Peyer's patch (tissue), 4 donors: ENCODE measurements at regions not wholly inside any gene's neighbourhood (a gene's known extent, or its start where the extent isn't known, plus 50 kb on each side); places are given as distances from the start of the nearest gene placed in this dataset.

Experiments used
- DNase-seq, 3 donors: peaks; one replicate each; pipeline ENCODE4 v3.0.0-alpha.2; 2017 to 2019
- H3K27ac ChIP-seq, 4 donors: fragments of 200-600 bp; sonication (generic); one replicate each; pipeline ENCODE4 v1.5.1; 2016 to 2019
- H3K27me3 ChIP-seq, 2 donors: fragments of 200-600 bp; sonication (generic); one replicate each; pipeline ENCODE4 v1.5.1; 2019
- H3K36me3 ChIP-seq, 3 donors: fragments of 200-600 bp; sonication (generic); one replicate each; pipeline ENCODE4 v1.5.1; 2016 to 2019
- H3K4me1 ChIP-seq, 4 donors: fragments of 200-600 bp; sonication (generic); one replicate each; pipeline ENCODE4 v1.5.1; 2016 to 2019
- H3K4me3 ChIP-seq, 4 donors: fragments of 200-600 bp; sonication (generic); 1 replicate in 3 of 4; 2 replicates in 1 of 4; pipeline ENCODE4 v1.5.1; 2016 to 2019; ENCODE audit warnings: mild to moderate bottlenecking in 1 of 4
- H3K9me3 ChIP-seq, 4 donors: fragments of 200-600 bp; sonication (generic); one replicate each; pipeline ENCODE4 v1.5.1; 2016 to 2019; ENCODE audit warnings: mild to moderate bottlenecking in 1 of 4
- CTCF ChIP-seq, 6 experiments: fragments of 450-650 bp in 4 of 6; fragments of 200-600 bp in 2 of 6; sonication (generic) in 1 of 6; IDR thresholded peaks; one replicate each; pipeline ENCODE4 v1.5.1; 2017 to 2019; ENCODE audit warnings: antibody characterized with exemption in 6 of 6, mild to moderate bottlenecking in 3 of 6, moderate library complexity in 1 of 6
- POLR2A ChIP-seq, 2 donors: fragments of 450-650 bp; IDR thresholded peaks; one replicate each; pipeline ENCODE4 v1.5.1; 2017; ENCODE audit warnings: antibody characterized with exemption in 2 of 2, mild to moderate bottlenecking in 2 of 2, moderate library complexity in 2 of 2

DNA sequence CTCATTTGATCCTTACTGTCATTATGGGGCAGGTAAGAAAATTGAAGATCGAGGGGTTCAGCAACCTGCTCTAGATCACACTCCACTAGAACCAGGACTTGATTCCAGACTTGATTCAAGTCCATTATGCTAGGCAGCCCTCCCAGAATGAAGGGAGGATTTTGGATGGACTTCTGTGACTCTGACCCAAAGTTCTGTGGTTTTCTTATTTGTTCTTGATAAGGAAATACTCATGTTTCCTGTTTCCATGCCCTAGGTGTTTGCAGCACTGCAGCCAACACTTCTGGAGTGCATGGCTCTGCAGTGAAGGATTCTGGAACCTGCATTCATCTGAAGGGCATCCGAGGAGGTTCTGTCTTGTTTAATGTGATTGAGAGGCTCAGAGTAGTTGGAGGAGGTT lies 140.0 kb downstream of the FCRL5 start:
- Histone ChIP-seq H3K27me3 (no peaks in the 10 kb centered on the region), H3K4me1 (no peaks in the 10 kb centered on the region), H3K9me3 (no peaks in the 10 kb centered on the region), H3K4me3 (no peak overlapping the region), H3K27ac (no peak overlapping the region), H3K36me3 (no peaks in the 10 kb centered on the region)
- DNase-seq, result no peak
- TF ChIP-seq POLR2A (IDR thresholded peaks at IDR 0.05), result no peak
- TF ChIP-seq CTCF (IDR thresholded peaks at IDR 0.05), result no peak

DNA sequence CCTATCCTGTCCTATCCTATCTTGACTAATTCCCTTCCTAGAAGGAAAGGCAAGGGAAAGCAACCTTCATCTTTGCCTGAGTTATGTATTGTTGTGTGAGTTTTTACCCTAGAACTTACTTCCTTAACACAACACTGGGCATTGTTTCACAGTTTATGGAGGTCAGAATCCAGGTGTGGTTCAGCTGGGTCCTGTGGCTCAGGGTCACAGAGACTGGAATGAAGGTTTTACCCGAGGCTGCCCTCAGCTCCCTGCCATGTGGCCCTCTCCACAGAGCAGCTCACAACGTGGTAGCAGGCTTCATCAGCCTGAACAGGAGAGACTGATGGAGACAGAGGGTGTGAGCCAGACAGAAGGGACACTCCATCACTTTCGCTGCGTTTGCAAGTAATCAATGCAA lies 140.5 kb downstream of the FCRL5 start:
- Histone ChIP-seq H3K27ac (no peak overlapping the region), H3K36me3 (no peaks in the 10 kb centered on the region), H3K4me1 (no peaks in the 10 kb centered on the region), H3K4me3 (no peak overlapping the region), H3K27me3 (no peaks in the 10 kb centered on the region), H3K9me3 (no peaks in the 10 kb centered on the region)
- DNase-seq, result no peak
- no peak for TF ChIP-seq CTCF (IDR thresholded peaks at IDR 0.05)
- no peak for TF ChIP-seq POLR2A (IDR thresholded peaks at IDR 0.05)

DNA sequence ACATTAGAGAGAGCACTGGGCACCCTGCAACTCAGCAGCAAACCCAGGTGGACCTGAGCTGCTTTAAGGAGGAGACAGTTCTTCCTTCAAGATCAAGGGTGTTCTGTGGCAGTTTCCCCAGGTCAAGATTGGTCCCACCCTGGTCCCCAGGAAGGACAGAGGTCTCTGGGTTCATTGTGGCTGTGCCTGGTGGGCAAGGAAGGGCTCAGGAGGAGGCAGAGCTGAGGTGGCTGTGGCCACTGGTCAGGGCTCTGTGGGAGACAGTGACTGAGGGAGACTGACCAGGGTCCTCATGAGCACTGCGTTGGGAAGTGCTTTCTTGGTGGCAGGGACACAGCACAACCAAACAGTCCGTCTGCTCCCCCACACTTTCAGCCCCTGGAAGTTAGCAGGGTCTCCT lies 141.3 kb downstream of the FCRL5 start:
- DNase-seq, result no peak
- Histone ChIP-seq H3K9me3 (no peaks in the 10 kb centered on the region), H3K4me1 (no peaks in the 10 kb centered on the region), H3K27me3 (no peaks in the 10 kb centered on the region), H3K4me3 (no peak overlapping the region), H3K36me3 (no peaks in the 10 kb centered on the region), H3K27ac (no peak overlapping the region)
- no peak for TF ChIP-seq CTCF (IDR thresholded peaks at IDR 0.05)
- TF ChIP-seq POLR2A (IDR thresholded peaks at IDR 0.05), result no peak

GRCh38 chr1:157410457-157410856 lies 141.9 kb downstream of the FCRL5 start:
- Histone ChIP-seq H3K27ac (no peak overlapping the region), H3K9me3 (no peaks in the 10 kb centered on the region), H3K27me3 (no peaks in the 10 kb centered on the region), H3K4me1 (no peaks in the 10 kb centered on the region), H3K4me3 (no peak overlapping the region), H3K36me3 (no peaks in the 10 kb centered on the region)
- DNase-seq, result no peak
- TF ChIP-seq CTCF (IDR thresholded peaks at IDR 0.05), result no peak
- TF ChIP-seq POLR2A (IDR thresholded peaks at IDR 0.05), result no peak

GRCh38 chr1:157409927-157410326 lies 142.4 kb downstream of the FCRL5 start:
- no peaks in the 10 kb centered on the region for H3K9me3 ChIP-seq
- H3K27me3 ChIP-seq, result no peaks in the 10 kb centered on the region
- H3K4me1 ChIP-seq, result no peaks in the 10 kb centered on the region
- H3K36me3 ChIP-seq, result no peaks in the 10 kb centered on the region
- H3K27ac ChIP-seq, result no peak overlapping the region
- TF ChIP-seq POLR2A (IDR thresholded peaks at IDR 0.05), result no peak
- TF ChIP-seq CTCF (IDR thresholded peaks at IDR 0.05), result no peak
- no peak overlapping the region for H3K4me3 ChIP-seq
- DNase-seq, result no peak

GRCh38 chr1:157407917-157408525 lies 144.3 kb downstream of the FCRL5 start:
- H3K4me3 ChIP-seq, result no peak overlapping the region
- TF ChIP-seq CTCF (IDR thresholded peaks at IDR 0.05) (no peak), POLR2A (IDR thresholded peaks at IDR 0.05) (no peak)
- H3K36me3 ChIP-seq, result no peaks in the 10 kb centered on the region
- no peak for DNase-seq
- H3K9me3 ChIP-seq, result no peaks in the 10 kb centered on the region
- no peak overlapping the region for H3K27ac ChIP-seq
- H3K4me1 ChIP-seq, result no peaks in the 10 kb centered on the region
- no peaks in the 10 kb centered on the region for H3K27me3 ChIP-seq
